Stomach (tissue), 4 donors: ENCODE measurements at regions not wholly inside any gene's neighbourhood (a gene's known extent, or its start where the extent isn't known, plus 50 kb on each side); places are given as distances from the start of the nearest gene placed in this dataset.

Experiments
- POLR2A ChIP-seq, 4 donors: fragments of 450-650 bp; IDR thresholded peaks; one replicate each; pipeline ENCODE4 v1.6.1; 2016; ENCODE audit warnings: antibody characterized with exemption in 4 of 4, control low read depth in 2 of 4, mild to moderate bottlenecking in 1 of 4, moderate library complexity in 1 of 4
- POLR2AphosphoS5 ChIP-seq, 3 donors: sonication (generic); formaldehyde crosslinking; IDR thresholded peaks; one replicate each; pipeline ENCODE4 v1.6.1; 2016; ENCODE audit warnings: antibody characterized with exemption in 3 of 3

DNA sequence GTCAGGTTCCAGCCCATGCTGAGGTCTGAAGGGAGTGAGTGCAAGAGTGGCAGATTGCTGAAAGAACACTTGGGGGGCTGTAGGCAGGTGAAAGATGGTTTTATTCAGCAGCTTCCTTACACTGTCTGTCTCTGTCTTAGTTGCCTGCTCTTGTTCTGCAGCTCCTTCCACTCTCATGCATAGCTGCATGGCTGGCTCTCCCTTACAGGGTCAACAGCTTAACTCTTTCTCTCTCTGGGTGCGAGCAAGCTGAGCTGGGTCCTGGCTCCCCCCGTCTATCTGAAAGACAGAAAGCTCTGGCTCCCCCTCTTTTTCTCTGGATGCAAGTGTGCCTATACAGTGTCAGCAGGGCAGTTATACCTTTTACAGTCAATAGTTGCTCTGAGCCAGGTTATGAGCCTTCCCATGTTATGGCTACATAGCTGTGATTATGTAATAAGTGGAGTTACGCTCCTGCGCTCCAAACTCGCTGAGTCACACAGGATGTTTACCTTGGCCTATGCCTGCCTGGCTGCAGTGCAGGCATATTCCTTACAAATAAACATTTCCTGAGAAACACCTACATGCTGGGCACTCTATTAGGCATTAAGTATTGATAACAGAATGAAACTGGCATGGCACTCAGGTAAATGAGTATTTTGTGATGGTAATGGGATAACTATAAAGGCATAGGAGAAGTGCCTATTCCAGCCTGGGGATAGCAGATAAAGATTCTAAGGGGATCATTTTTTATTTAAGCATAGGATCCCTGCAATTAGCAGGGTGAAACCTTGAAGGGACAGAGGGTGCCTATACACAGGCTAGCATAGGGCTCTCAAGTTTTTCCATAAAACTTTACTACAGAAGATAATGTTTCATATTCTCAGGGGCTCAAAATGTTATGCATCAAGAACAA lies 826.9 kb upstream of the PCDH9 start:
- TF ChIP-seq POLR2AphosphoS5 (IDR thresholded peaks at IDR 0.05) (no peak), POLR2A (IDR thresholded peaks at IDR 0.05) (no peak)
